Mucosa of rectum (tissue), 2 donors: ENCODE measurements at regions not wholly inside any gene's neighbourhood (a gene's known extent, or its start where the extent isn't known, plus 50 kb on each side); places are given as distances from the start of the nearest gene placed in this dataset.

ENCODE experiments used
- H3K27ac ChIP-seq, 2 donors: one replicate each; pipeline ENCODE4 v1.7.0; 2013; ENCODE audit warnings: inconsistent platforms in 2 of 2, low read depth in 2 of 2, low read length in 2 of 2
- H3K27me3 ChIP-seq, 2 donors: one replicate each; pipeline ENCODE4 v1.7.0; 2013; ENCODE audit warnings: low read length in 2 of 2; ENCODE audit not compliant: control insufficient read depth in 2 of 2, insufficient read depth in 2 of 2
- H3K36me3 ChIP-seq, 2 donors: one replicate each; pipeline ENCODE4 v1.7.0; 2013; ENCODE audit warnings: low read length in 2 of 2; ENCODE audit not compliant: control insufficient read depth in 2 of 2, insufficient read depth in 2 of 2
- H3K4me1 ChIP-seq, 2 donors: one replicate each; pipeline ENCODE4 v1.7.0; 2013; ENCODE audit warnings: low read length in 2 of 2, mild to moderate bottlenecking in 1 of 2; ENCODE audit not compliant: control insufficient read depth in 2 of 2, insufficient read depth in 2 of 2
- H3K4me3 ChIP-seq, 2 donors: one replicate each; pipeline ENCODE4 v1.7.0; 2013; ENCODE audit warnings: low read length in 2 of 2
- H3K9ac ChIP-seq, 2 donors: one replicate each; pipeline ENCODE4 v1.7.0; 2013; ENCODE audit warnings: low read length in 2 of 2, low read depth in 1 of 2, mild to moderate bottlenecking in 1 of 2
- H3K9me3 ChIP-seq, 2 donors: one replicate each; pipeline ENCODE4 v1.7.0; 2013; ENCODE audit warnings: low read length in 2 of 2; ENCODE audit not compliant: control insufficient read depth in 2 of 2
- donor health status: healthy.
- donor health status: Normal muscosa, but diverticular disease.

- Histone ChIP-seq H3K27me3 (no peaks in the 10 kb centered on the region), H3K4me1 (no peaks in the 10 kb centered on the region), H3K9me3 (no peaks in the 10 kb centered on the region), H3K27ac (no peak overlapping the region), H3K9ac (no peak overlapping the region), H3K4me3 (no peak overlapping the region), H3K36me3 (no peaks in the 10 kb centered on the region)
Measured at GRCh38 chr1:83559129-83559840, 439.6 kb downstream of the TTLL7 start.

- no peaks in the 10 kb centered on the region for H3K27me3 ChIP-seq
- H3K27ac ChIP-seq: no peak overlapping the region
Measured at GRCh38 chr1:83555871-83556270, 443.1 kb downstream of the TTLL7 start.

GRCh38 chr1:83554174-83554573 lies 444.8 kb downstream of the TTLL7 start:
- Histone ChIP-seq H3K9me3 (no peaks in the 10 kb centered on the region), H3K9ac (no peak overlapping the region), H3K27me3 (no peaks in the 10 kb centered on the region), H3K4me1 (no peaks in the 10 kb centered on the region), H3K27ac (no peak overlapping the region), H3K36me3 (no peaks in the 10 kb centered on the region), H3K4me3 (no peak overlapping the region)

More at GRCh38 chr1:83555871-83556270, 443.1 kb downstream of the TTLL7 start:
- Histone ChIP-seq H3K4me3 (no peak overlapping the region), H3K9ac (no peak overlapping the region), H3K4me1 (no peaks in the 10 kb centered on the region), H3K36me3 (no peaks in the 10 kb centered on the region), H3K9me3 (no peaks in the 10 kb centered on the region)

- H3K9me3 ChIP-seq: no peaks in the 10 kb centered on the region
- no peak overlapping the region for H3K9ac ChIP-seq
- H3K27me3 ChIP-seq: no peaks in the 10 kb centered on the region
- no peaks in the 10 kb centered on the region for H3K36me3 ChIP-seq
- no peaks in the 10 kb centered on the region for H3K4me1 ChIP-seq
- no peak overlapping the region for H3K4me3 ChIP-seq
- H3K27ac ChIP-seq: no peak overlapping the region
Measured at GRCh38 chr1:83552820-83553219, 446.1 kb downstream of the TTLL7 start.

- no peak overlapping the region for H3K27ac ChIP-seq
- H3K4me3 ChIP-seq: no peak overlapping the region
- no peaks in the 10 kb centered on the region for H3K27me3 ChIP-seq
- H3K4me1 ChIP-seq: no peaks in the 10 kb centered on the region
- H3K9ac ChIP-seq: no peak overlapping the region
- no peaks in the 10 kb centered on the region for H3K9me3 ChIP-seq
- no peaks in the 10 kb centered on the region for H3K36me3 ChIP-seq
Measured at GRCh38 chr1:83548311-83548710, 450.6 kb downstream of the TTLL7 start.

GRCh38 chr1:83547901-83548300 lies 451.0 kb downstream of the TTLL7 start:
- Histone ChIP-seq H3K9me3 (no peaks in the 10 kb centered on the region), H3K4me1 (no peaks in the 10 kb centered on the region), H3K27me3 (no peaks in the 10 kb centered on the region), H3K4me3 (no peak overlapping the region), H3K36me3 (no peaks in the 10 kb centered on the region), H3K27ac (no peak overlapping the region), H3K9ac (no peak overlapping the region)

- H3K36me3 ChIP-seq: no peaks in the 10 kb centered on the region
- H3K27me3 ChIP-seq: no peaks in the 10 kb centered on the region
- no peak overlapping the region for H3K9ac ChIP-seq
- H3K4me3 ChIP-seq: no peak overlapping the region
- no peaks in the 10 kb centered on the region for H3K9me3 ChIP-seq
- no peak overlapping the region for H3K27ac ChIP-seq
- H3K4me1 ChIP-seq: no peaks in the 10 kb centered on the region
Measured at GRCh38 chr1:83546874-83547273, 452.1 kb downstream of the TTLL7 start.

GRCh38 chr1:83545066-83545862 lies 453.7 kb downstream of the TTLL7 start:
- no peaks in the 10 kb centered on the region for H3K9me3 ChIP-seq
- no peak overlapping the region for H3K9ac ChIP-seq
- H3K36me3 ChIP-seq: no peaks in the 10 kb centered on the region
- H3K27ac ChIP-seq: no peak overlapping the region
- no peak overlapping the region for H3K4me3 ChIP-seq
- no peaks in the 10 kb centered on the region for H3K27me3 ChIP-seq
- H3K4me1 ChIP-seq: no peaks in the 10 kb centered on the region

GRCh38 chr1:83543222-83543973 lies 455.5 kb downstream of the TTLL7 start:
- no peaks in the 10 kb centered on the region for H3K9me3 ChIP-seq
- H3K27me3 ChIP-seq: no peaks in the 10 kb centered on the region
- H3K4me1 ChIP-seq: no peaks in the 10 kb centered on the region
- no peak overlapping the region for H3K9ac ChIP-seq
- H3K27ac ChIP-seq: no peak overlapping the region
- no peaks in the 10 kb centered on the region for H3K36me3 ChIP-seq
- H3K4me3 ChIP-seq: no peak overlapping the region
